Neural progenitor cell (in vitro differentiated cells): ENCODE measurements at regions not wholly inside any gene's neighbourhood (a gene's known extent, or its start where the extent isn't known, plus 50 kb on each side); places are given as distances from the start of the nearest gene placed in this dataset.

ENCODE experiments used
- DNase-seq: peaks from one replicate; pipeline ENCODE4 v3.0.0-alpha.2; 2016; ENCODE audit warnings: low spot score
- H2AFZ ChIP-seq: fragments of 200-600 bp; sonication (generic); replicated peaks from 2 replicates; pipeline ENCODE4 v1.6.1; 2016; ENCODE audit warnings: antibody characterized with exemption
- H3F3A ChIP-seq: fragments of 200-600 bp; sonication (generic); 2 replicates; pipeline ENCODE4 v1.6.1; 2016; ENCODE audit warnings: antibody characterized with exemption, low read depth
- H3K27ac ChIP-seq: fragments of 200-600 bp; sonication (generic); 2 replicates; pipeline ENCODE4 v1.5.1; 2016; ENCODE audit warnings: mild to moderate bottlenecking
- H3K27me3 ChIP-seq: fragments of 200-600 bp; sonication (generic); 2 replicates; pipeline ENCODE4 v1.6.1; 2016; ENCODE audit warnings: mild to moderate bottlenecking, moderate library complexity
- H3K36me3 ChIP-seq: fragments of 200-600 bp; sonication (generic); 2 replicates; pipeline ENCODE4 v1.5.1; 2016
- H3K4me1 ChIP-seq: fragments of 200-600 bp; sonication (generic); 2 replicates; pipeline ENCODE4 v1.6.1; 2016; ENCODE audit warnings: mixed run types
- H3K4me2 ChIP-seq: fragments of 200-600 bp; sonication (generic); 2 replicates; pipeline ENCODE4 v1.6.1; 2016
- H3K4me3 ChIP-seq: fragments of 200-600 bp; sonication (generic); 2 replicates; pipeline ENCODE4 v1.5.1; 2016
- H3K79me2 ChIP-seq: fragments of 200-600 bp; sonication (generic); 2 replicates; pipeline ENCODE4 v1.6.1; 2016; ENCODE audit warnings: low read depth
- H3K9ac ChIP-seq: fragments of 200-600 bp; sonication (generic); 2 replicates; pipeline ENCODE4 v1.6.1; 2016
- H3K9me3 ChIP-seq: fragments of 200-600 bp; sonication (generic); 2 replicates; pipeline ENCODE4 v1.5.1; 2016; ENCODE audit warnings: low read depth
- H4K20me1 ChIP-seq: fragments of 200-600 bp; sonication (generic); 2 replicates; pipeline ENCODE4 v1.6.1; 2016; ENCODE audit warnings: low read depth
- H3K27ac Mint-ChIP-seq: 3 replicates; pipeline ENCODE4 v1.8.0; 2021; ENCODE audit warnings: mixed read lengths
- H3K27me3 Mint-ChIP-seq: 2 replicates; pipeline ENCODE4 v1.8.0; 2022; ENCODE audit warnings: low read depth, mild to moderate bottlenecking, inconsistent platforms, moderate library complexity, mixed read lengths; ENCODE audit not compliant: insufficient read depth
- H3K36me3 Mint-ChIP-seq: 3 replicates; pipeline ENCODE4 v1.8.0; 2021; ENCODE audit warnings: mixed read lengths
- H3K4me1 Mint-ChIP-seq: 3 replicates; pipeline ENCODE4 v1.8.0; 2021; ENCODE audit warnings: mixed read lengths
- H3K4me3 Mint-ChIP-seq: 3 replicates; pipeline ENCODE4 v1.8.0; 2021; ENCODE audit warnings: mild to moderate bottlenecking, moderate library complexity, mixed read lengths
- H3K9me3 Mint-ChIP-seq: 3 replicates; pipeline ENCODE4 v1.8.0; 2020; ENCODE audit warnings: mixed read lengths
- EZH2 ChIP-seq: fragments of 200-600 bp; sonication (generic); IDR thresholded peaks from 2 replicates; pipeline ENCODE4 v1.6.1; 2017; ENCODE audit warnings: antibody characterized with exemption, mild to moderate bottlenecking, moderate library complexity
- EZH2phosphoT487 ChIP-seq: fragments of 200-600 bp; sonication (generic); IDR thresholded peaks from 2 replicates; pipeline ENCODE4 v1.6.1; 2017; ENCODE audit warnings: antibody characterized with exemption
- TF ChIP-seq, protein P1 (sequence below): fragments of 200-600 bp; sonication (generic); IDR thresholded peaks from 2 replicates; pipeline ENCODE4 v1.5.1; 2017; ENCODE audit warnings: antibody characterized with exemption, mild to moderate bottlenecking

GRCh38 chr12:64938179-64938578 lies 113.7 kb downstream of the TBC1D30 start:
- Mint-ChIP-seq H3K4me3 (no peak overlapping the region), H3K9me3 (peaks cover 2% of the 10 kb centered on the region), H3K27me3 (no peaks in the 10 kb centered on the region), H3K36me3 (no peaks in the 10 kb centered on the region), H3K4me1 (peaks cover 3% of the 10 kb centered on the region), H3K27ac (no peak overlapping the region)
- Histone ChIP-seq H2AFZ (no peak overlapping the region), H3K79me2 (no peaks in the 10 kb centered on the region), H3K4me3 (no peak overlapping the region), H3K4me2 (no peak overlapping the region), H4K20me1 (no peaks in the 10 kb centered on the region), H3K4me1 (no peaks in the 10 kb centered on the region), H3F3A (no peaks in the 10 kb centered on the region), H3K27me3 (no peaks in the 10 kb centered on the region), H3K9ac (no peak overlapping the region), H3K36me3 (no peaks in the 10 kb centered on the region), H3K9me3 (no peaks in the 10 kb centered on the region), H3K27ac (no peak overlapping the region)
- TF ChIP-seq EZH2phosphoT487 (no peak), EZH2 (no peak)
- TF ChIP-seq, protein P1, sequence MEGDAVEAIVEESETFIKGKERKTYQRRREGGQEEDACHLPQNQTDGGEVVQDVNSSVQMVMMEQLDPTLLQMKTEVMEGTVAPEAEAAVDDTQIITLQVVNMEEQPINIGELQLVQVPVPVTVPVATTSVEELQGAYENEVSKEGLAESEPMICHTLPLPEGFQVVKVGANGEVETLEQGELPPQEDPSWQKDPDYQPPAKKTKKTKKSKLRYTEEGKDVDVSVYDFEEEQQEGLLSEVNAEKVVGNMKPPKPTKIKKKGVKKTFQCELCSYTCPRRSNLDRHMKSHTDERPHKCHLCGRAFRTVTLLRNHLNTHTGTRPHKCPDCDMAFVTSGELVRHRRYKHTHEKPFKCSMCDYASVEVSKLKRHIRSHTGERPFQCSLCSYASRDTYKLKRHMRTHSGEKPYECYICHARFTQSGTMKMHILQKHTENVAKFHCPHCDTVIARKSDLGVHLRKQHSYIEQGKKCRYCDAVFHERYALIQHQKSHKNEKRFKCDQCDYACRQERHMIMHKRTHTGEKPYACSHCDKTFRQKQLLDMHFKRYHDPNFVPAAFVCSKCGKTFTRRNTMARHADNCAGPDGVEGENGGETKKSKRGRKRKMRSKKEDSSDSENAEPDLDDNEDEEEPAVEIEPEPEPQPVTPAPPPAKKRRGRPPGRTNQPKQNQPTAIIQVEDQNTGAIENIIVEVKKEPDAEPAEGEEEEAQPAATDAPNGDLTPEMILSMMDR = no peak
- DNase-seq = no peak

- no peak overlapping the region for H2AFZ ChIP-seq
- H3K27me3 Mint-ChIP-seq = peaks cover 2% of the 10 kb centered on the region
- H3K4me1 Mint-ChIP-seq = peaks cover 3% of the 10 kb centered on the region
- H3F3A ChIP-seq = peaks cover 5% of the 10 kb centered on the region
- H3K36me3 Mint-ChIP-seq = no peaks in the 10 kb centered on the region
- H3K4me3 ChIP-seq = no peak overlapping the region
- H3K4me2 ChIP-seq = no peak overlapping the region
- no peak overlapping the region for H3K9ac ChIP-seq
- H3K27me3 ChIP-seq = no peaks in the 10 kb centered on the region
- H3K9me3 Mint-ChIP-seq = no peaks in the 10 kb centered on the region
- no peak overlapping the region for H3K4me3 Mint-ChIP-seq
- no peak for TF ChIP-seq EZH2
- TF ChIP-seq EZH2phosphoT487 = no peak
- TF ChIP-seq, protein P1 = no peak
- no peak overlapping the region for H3K27ac ChIP-seq
- no peaks in the 10 kb centered on the region for H3K79me2 ChIP-seq
- no peaks in the 10 kb centered on the region for H4K20me1 ChIP-seq
- no peaks in the 10 kb centered on the region for H3K9me3 ChIP-seq
- H3K4me1 ChIP-seq = peaks cover 5% of the 10 kb centered on the region
- DNase-seq = no peak
- no peaks in the 10 kb centered on the region for H3K36me3 ChIP-seq
- H3K27ac Mint-ChIP-seq = no peak overlapping the region
These were observed 119.2 kb downstream of the TBC1D30 start for GRCh38 chr12:64943686-64944085.

- Mint-ChIP-seq H3K27me3 (peaks cover 2% of the 10 kb centered on the region), H3K4me3 (no peak overlapping the region), H3K9me3 (no peaks in the 10 kb centered on the region), H3K36me3 (no peaks in the 10 kb centered on the region), H3K4me1 (peaks cover 3% of the 10 kb centered on the region), H3K27ac (no peak overlapping the region)
- Histone ChIP-seq H3K4me2 (no peak overlapping the region), H3K79me2 (no peaks in the 10 kb centered on the region), H3K36me3 (no peaks in the 10 kb centered on the region), H3K4me1 (peaks cover 5% of the 10 kb centered on the region), H3K27ac (no peak overlapping the region), H2AFZ (no peak overlapping the region), H3K9ac (no peak overlapping the region), H3K9me3 (no peaks in the 10 kb centered on the region), H3F3A (peaks cover 5% of the 10 kb centered on the region), H3K4me3 (no peak overlapping the region), H3K27me3 (no peaks in the 10 kb centered on the region), H4K20me1 (no peaks in the 10 kb centered on the region)
- no peak for DNase-seq
- TF ChIP-seq EZH2phosphoT487 (no peak), EZH2 (no peak)
- TF ChIP-seq, protein P1 = no peak
These were observed 120.5 kb downstream of the TBC1D30 start for GRCh38 chr12:64944966-64945365.
